Amygdala (tissue), 56 donors: ENCODE measurements at regions not wholly inside any gene's neighbourhood (a gene's known extent, or its start where the extent isn't known, plus 50 kb on each side); places are given as distances from the start of the nearest gene placed in this dataset.

Source experiments
- DNase-seq, 56 donors: peaks; one replicate each; lab custom pipeline; 2025; lab: John Stamatoyannopoulos, UW

DNA sequence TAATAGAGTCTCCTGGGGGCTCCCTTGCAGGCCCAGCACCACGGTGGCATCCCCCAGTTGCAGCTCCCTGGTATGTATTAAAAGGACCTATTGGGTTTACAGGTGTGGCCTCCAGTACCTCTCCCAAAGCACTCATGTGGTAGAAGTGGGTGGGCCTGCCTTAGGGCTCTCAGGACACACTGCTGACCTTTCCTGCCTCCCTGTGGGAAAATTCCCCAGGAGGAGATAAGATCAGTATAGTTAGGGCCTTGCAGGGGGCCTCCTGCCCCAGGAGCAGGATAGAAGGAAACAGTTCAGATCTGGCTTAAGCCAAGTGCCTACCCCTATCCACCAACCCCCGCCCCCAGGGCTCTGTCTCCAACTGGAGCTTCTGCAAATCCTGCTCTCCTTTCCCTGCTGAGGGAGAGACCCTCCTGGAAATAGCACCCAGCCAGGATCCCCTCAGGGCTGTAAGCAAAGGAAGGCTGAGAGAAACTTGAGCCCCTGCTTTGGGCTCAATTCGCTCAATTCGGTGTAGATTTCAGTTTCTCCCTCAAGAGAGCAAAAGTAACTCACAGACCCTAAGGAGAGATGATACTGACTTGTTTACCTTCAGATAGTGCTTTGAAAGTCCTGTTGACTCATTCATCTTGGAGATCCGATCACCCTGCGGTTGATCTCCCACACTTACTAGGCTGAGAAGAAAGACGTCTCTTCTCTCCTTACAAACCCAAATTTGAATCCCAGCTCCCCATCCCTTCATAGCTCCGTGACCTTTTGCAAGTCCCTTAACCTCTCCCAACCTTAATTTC, 130.6 kb downstream of the WDR11 start:
- DNase-seq = no peak

DNA sequence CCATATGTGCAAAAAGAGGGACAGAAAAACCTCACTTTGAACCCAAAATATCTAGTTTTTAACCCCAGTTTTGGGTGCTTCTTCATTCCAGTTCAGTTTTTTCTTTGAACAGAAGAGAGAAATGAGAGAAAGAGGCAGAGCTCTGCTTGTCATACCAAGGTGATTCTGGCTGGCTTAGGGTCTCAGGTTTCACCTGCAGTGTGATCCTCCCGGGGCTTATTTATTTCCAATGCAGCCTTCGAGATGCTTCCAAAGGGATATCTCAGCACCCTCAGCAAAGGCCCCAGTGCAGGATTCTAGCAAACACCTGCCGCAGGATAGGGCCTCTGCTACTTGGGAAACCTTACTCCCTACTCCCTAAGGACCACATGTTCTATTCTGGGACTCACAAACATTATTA, 131.3 kb downstream of the WDR11 start:
- DNase-seq = no peak

DNA sequence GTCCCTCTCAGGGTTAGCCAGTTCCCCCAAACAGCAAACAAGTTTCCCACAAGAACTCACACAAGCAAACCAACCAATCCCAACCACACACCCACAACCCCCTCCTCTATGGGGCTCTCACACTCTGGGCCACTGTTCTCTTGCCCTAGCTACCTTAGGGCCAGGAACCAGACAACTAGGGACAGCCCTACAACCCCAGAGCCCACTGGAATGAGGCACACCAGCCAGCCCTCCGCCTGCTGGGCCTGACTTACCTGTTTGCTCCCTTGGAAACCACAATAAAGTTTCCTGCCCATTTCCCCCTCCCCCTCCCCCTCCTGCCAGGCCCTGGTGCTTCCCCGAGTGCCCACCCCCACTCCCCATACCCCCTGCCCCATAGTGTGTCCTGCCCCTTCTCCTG, 132.6 kb downstream of the WDR11 start:
- no peak for DNase-seq

DNA sequence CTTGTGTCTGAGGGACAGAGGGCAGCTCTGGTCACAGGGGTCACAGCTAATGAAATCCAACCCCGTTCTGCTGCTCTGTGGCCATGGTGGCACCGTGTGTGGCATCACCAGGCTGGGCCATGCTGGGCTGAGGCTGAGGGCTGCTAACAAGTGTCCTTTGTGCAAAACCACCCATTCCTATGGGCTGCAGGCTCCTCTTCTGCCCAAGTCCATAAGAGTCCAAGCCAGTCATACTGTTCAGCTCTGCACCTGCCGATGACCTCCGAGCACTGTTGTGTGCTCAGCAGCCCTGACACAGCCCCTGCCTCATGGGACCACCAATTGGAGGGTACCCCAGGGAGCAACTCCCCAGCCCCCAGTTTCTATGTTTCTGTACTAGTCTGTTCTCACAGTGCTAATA, 133.1 kb downstream of the WDR11 start:
- no peak for DNase-seq

DNA sequence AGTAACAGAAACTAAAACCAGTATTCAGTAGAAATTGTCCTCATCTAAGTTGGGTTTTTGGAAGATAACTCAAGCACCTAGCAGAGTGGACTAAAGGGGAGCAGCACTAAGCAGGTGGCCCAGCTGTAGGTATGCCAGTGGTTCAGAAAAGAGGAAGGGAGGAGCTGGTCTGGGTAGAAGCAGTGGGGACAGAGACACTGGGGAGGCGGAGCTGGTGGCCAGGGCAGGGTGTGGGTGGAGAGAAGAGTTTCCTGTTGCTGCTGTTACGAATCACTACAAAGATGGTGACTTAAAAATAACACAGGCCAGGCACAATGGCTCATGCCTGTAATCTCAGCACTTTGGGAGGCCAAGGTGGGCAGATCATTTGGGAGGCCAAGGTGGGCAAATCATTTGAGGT, 136.2 kb downstream of the WDR11 start:
- DNase-seq = no peak

DNA sequence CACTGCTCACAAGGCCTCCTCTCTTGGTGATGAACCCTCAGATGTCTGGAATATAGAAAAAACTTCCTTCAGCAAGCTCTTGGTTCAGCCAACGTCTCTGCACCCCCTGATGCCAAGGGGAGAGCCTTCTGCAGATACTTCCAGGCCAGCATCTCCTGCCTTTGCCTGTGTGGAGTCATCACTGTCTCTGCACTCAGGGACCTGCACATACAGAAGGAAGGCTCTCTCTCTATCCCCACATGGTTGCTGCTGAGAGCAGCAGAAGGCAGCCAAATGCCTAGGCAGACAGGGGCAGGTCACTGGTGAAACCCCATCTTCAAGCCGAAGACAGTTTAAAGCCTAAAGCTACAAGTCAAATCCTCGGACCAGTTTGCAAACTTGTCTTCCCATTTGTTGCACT, 137.6 kb downstream of the WDR11 start:
- DNase-seq = no peak

DNA sequence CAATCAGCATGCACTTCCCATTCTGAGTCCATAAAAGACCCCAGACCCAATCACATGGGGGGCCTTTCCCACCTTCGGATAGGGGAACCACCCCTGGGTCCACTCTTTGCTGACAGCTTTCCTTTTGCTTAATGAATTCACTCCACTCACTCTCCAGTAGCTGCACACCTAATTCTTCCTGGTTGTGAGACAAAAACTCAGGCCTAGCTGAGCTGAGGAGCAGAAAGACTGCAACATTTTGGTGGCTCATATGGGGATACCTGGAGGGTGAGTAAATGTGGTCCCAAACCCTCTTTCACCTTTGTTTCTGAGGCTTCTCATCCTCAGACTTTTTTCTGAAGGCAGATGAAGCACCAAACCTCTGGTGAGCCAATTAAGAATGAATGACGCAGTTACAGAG, 138.1 kb downstream of the WDR11 start:
- DNase-seq = no peak

DNA sequence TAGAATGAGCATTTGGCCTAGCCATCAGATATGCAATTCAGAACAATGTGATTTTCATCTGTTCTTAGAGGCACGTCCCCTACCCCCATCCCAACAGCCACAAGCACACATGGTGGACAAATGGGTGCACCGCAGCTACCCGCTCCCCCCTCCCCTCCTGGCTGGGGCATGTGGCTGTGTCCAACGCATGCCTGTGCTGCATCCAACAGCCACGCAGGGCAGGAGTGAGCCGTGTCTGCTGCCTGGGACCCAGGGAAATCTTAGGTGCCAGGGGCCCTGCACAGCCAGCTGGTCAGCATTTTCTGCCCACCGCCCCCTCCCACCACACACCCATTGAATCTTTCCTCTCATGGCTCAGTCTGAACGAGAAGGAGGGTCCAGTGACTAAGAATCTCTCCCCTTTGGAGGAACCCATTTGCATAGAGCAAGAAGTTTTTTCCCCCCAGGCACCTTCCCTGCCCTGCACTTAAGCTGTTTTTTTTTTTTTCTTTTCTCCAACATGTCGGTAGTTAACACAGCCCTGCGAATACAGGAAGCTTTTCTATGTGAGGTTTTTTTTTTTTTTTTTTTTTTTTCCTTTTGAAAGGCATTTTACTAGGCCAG, 138.9 kb downstream of the WDR11 start:
- DNase-seq = no peak

DNA sequence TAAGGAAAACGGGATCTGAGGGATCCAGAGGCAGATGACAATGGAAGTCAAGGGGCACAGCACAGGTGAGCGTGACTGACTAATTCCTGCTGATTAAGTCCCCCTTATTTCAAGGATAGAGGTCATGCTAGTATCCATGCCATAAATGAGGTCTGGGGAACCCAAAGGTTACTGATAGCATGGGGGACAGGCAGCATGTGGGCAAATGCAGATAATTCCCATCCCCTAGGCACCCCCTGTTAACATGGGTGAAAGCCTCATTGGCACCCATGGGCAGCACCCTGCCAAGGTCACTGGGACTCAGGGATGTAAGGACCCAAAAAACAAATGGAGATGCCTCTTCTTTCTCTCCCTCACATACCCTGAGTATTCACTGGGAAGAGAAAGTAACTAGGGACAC, 139.7 kb downstream of the WDR11 start:
- DNase-seq = no peak

DNA sequence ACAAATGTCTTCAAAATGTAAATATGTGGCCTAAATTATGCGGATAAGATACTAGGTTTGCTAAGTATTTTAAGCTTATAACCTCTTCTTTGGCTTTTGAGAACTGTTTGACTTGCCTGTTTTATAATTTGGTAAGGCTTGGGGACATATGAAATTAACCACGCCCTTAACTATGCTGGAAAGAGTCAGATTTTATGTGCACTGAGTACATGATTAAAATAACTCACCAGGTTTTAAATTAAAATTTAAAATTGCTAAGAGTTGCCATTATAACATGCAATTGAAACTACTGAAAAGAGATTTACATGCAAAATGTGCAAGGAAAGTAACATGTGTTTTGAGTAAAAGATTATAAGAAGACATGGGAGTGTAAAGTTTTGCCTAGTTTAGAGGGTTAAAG, 141.9 kb downstream of the WDR11 start:
- DNase-seq = no peak

DNA sequence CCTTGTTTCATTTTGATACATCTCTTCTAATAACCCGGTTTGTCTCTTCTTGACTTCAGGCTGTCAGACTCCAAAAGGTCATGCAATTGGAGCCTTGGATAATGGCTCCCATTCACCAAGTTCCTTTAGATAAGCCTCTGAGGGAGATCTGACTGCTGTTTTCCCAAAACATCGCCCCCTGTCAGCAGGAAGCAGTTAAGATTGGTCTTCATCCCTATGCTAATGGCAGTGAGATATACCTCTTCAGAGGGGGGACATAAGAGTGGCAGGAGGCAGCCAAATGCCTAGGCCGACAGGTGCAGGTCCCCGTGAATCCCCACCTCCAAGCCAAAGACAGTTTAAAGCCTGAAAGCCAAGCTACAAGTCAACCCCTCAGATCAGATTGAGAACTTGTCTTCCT, 144.6 kb downstream of the WDR11 start:
- no peak for DNase-seq

DNA sequence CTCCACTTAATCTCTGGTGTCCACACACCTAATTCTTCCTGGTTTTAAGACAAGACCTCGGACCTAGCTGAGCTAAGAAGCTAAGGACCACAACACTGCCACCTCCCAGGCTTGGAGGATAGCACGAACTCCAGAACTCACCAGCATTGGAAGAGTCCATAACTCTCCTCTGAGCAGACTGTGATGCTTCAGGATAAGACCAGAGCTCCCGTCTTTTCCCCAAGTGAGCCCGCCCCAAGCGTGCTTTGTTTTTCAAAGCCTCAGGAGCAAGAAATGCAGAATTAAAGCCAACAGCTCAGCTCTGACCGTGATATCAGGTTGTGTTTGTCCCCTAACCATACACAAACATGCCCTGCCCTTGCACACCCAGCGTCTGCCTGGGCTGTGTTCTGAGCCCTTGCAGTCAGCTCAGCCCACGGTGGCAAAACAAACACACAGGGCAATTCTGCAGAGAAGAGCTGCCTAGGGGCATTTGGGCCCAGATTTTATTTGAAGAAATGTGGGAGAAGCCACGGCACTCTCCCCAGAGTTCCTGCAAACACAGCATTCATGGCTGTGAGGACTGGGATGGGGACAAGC, 145.4 kb downstream of the WDR11 start:
- no peak for DNase-seq

DNA sequence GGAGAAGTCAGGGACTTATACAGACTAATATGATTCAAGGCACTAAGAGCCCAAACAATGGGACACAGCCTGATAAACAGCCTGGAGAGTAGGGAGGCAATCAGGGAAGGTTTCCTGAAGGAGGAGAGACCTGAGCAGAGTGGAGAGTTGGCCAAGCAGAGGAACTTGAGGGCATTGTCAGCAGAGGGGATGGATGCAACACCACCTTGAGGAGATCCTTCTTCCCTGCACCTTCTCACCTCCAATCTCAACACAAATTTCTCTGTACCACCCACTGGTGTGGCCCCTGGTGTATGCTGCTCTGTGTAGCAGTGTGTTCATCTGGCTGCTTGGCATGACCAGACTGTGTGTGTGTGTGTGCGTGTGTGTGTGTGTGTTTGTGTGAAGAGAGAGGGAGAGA, 146.2 kb downstream of the WDR11 start:
- DNase-seq = no peak

DNA sequence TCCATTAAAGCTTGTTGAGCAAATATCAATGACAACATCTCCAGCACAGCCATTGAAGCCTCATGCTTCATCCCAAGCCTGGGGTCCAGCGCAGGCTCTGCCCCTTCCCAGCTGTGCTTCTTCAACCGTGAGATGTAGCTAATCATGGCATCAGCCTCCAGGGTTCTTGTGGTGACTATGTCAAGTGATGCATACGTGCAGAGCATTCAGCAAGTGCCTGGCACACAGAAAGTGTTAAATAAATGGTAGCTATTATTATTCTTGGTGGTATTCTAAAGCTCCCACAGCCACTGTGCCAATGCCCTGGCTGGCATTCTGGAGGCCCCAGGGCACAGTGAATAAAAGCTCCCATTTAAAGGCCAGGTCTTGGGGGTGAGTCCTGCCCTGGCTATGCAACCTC, 146.6 kb downstream of the WDR11 start:
- no peak for DNase-seq

DNA sequence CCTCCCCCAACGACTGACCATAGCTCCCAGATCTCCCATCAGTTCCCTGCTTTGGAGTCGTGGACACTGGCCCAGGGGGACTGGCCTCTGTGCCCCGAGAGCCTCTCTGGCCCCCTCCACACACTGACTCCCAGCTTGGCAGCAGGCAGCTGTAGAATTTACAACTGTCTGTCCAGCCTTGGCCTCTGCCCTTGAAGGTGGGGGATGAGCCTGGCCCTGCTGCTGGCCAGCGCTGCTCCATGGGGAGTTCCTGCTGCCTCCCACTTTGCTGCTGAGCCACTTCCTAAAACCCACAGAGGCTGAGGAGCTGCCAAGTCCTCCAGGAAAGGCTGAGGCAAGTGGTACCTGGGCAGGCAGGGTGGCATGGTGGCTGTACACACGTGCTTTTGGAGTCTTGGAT, 147.1 kb downstream of the WDR11 start:
- no peak for DNase-seq

DNA sequence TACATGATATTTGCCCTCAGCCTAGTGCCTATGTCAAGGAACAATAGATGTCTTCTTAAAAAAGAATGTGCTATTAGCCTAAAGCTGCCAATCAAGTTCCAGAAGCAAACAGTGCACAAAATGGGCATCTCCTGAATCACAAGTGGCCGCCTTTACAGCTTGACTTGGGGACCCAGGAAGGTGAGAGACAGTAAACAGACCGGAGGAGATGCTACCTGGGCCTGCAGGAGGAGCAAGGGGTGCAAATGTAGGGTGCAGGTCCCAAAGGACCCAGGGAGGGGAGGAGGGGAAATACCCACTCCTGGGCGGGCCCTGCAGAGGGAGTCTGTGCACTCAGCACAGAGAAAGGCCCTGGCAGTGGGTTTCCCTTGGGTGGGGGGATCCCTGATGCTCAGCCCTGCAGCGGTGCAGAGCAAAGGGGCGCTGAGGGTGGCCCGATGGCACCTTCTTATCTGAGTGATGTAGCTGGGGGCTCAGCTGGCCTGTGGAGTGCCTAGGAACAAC, 147.7 kb downstream of the WDR11 start:
- DNase-seq = no peak

DNA sequence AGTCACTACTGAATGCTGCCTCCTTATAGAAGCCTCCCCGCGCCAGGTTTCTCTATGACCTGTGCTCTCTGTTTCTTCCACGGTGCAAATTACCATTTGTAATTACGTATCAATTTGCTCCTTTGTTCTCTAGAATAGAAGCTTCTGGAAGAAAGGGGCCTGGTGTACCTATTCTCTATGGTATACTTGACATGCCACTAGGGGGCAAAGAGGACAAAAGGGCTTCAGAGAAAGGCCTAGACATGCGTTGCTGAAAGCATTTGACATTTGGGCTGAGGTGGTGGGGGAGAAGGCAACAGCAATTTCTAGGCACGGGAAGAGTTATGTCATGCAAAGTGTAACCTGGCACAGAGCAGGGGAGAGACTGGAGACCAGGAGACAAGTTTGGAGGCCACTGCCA, 148.7 kb downstream of the WDR11 start:
- no peak for DNase-seq

DNA sequence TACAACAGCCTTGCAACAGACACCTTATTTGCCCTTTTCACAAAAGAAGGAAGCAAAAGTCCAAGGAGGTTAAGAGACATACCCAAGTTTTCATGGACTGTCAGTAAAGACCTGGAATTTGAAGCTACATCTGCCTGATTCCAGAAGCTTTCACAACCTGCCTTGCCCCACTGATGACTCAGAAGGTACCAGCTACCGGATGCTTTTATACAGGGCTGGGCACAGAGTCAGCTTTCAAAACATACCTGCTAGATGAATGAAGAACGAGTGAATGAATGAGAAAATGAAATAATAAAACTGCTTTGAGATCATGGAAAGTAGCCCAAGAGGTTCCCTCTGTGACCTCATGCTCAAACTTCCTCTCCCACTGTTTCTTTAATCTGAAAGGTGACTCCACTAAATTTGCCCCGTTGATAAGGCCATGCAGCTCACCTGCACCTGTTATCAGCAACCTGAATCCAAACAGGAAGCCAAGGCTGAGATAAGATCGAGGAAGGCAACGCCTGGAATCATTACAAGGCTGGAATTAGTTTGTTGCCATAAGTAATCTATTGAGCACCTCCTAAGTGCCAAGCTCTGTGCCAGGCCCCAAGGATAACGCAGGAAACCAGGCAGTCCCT, 151.5 kb downstream of the WDR11 start:
- DNase-seq = no peak

DNA sequence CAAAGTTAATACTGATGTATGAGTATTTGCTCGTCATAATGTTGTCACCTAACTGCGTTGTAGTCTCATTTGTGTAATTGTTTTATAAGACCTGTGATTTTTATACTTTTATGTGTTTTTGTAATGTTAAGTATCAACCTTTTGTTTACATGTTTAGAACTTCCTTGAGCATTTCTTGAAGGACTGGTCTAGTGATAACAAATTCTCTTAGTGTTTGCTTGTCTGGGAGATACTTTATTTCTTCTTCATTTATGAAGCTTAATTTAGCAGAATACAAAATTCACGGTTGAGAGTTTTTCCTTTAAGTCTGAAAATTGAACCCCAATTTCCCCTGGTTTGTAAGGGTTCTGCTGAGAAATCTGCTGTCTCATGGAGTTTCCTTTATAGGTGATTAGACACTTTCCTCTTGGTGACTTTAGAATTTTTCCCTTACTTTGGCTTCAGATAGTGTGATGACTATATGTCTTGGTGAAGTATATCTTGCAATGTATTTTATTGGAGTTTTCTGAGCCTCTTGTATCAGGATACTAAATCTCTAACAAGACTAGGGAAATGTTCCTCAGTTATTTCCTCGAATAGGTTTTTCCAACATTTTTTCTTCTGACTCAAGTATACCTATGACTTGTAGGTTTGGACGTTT, 154.9 kb downstream of the WDR11 start:
- DNase-seq = no peak

DNA sequence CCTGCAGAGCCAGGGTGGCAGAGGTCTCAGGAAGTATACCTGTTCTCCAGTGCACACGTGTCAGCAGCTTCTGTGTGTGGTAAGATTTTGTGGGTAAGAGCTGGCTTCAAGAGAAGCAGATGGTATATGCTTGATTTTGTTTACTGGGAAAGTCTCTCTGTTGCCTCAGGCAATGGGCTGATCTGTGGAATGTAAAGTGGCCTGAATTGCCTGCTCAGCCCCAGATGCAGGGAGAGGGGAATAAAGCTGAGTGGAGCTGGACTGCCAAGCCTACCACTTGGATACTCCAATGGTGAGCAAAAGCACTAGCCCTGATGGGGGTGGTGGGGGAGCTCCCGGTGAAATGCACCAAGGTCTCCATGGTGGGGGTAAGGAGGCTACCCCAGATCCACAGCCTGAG, 156.1 kb downstream of the WDR11 start:
- no peak for DNase-seq

DNA sequence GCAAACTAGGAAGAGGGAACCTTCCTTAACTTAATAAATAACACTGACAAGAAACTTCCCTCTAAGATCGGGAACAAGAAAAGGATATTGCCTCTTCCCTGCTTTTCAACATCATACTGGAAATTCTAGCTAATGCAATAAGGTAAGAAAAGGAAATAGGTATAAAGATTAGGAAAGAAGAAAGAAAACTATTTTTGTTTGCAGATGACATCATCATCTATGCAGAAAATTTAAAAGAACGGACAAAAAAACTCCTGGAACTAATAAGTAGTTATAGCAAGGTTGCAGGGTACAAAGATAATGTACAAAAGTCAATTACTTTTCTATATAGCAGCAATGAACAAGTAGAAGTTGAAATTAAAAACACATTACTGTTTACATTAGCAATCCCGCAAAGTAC, 164.8 kb downstream of the WDR11 start:
- no peak for DNase-seq
